ENCODE measurements at regions not wholly inside any gene's neighbourhood (a gene's known extent, or its start where the extent isn't known, plus 50 kb on each side); places are given as distances from the start of the nearest gene placed in this dataset.

GRCh38 chr2:205902041-205902899 lies 183.7 kb downstream of the INO80D start:
- no peak for DNase-seq (ENCODE audit: low read depth)

- no peak for DNase-seq (ENCODE audit: low read depth)
Observed at GRCh38 chr2:205901491-205901890, 184.5 kb downstream of the INO80D start.

GRCh38 chr2:205898744-205899143 lies 187.2 kb downstream of the INO80D start:
- no peak for DNase-seq (ENCODE audit: low read depth)

GRCh38 chr2:205895981-205896655 lies 189.9 kb downstream of the INO80D start:
- DNase-seq (ENCODE audit: low read depth) = no peak

- DNase-seq (ENCODE audit: low read depth) = no peak
Observed at GRCh38 chr2:205892665-205893259, 193.2 kb downstream of the INO80D start.

- no peak for DNase-seq (ENCODE audit: low read depth)
Observed at GRCh38 chr2:205892251-205892655, 193.7 kb downstream of the INO80D start.

- DNase-seq (ENCODE audit: low read depth) = no peak
Observed at GRCh38 chr2:205889114-205889513, 196.9 kb downstream of the INO80D start.

- no peak for DNase-seq (ENCODE audit: low read depth)
Observed at GRCh38 chr2:205887637-205888036, 198.3 kb downstream of the INO80D start.

GRCh38 chr2:205885492-205886099 lies 200.4 kb downstream of the INO80D start:
- peak; percentile 27 for DNase-seq (ENCODE audit: low read depth)

GRCh38 chr2:205883965-205884364 lies 201.7 kb downstream of the NRP2 start:
- no peak for DNase-seq (ENCODE audit: low read depth)

- DNase-seq (ENCODE audit: low read depth) = no peak
Observed at GRCh38 chr2:205882806-205883425, 200.6 kb downstream of the NRP2 start.

GRCh38 chr2:205880048-205880447 lies 197.7 kb downstream of the NRP2 start:
- no peak for DNase-seq (ENCODE audit: low read depth)

- DNase-seq (ENCODE audit: low read depth) = no peak
Observed at GRCh38 chr2:205878999-205879762, 196.9 kb downstream of the NRP2 start.

GRCh38 chr2:205877496-205877895 lies 195.2 kb downstream of the NRP2 start:
- DNase-seq (ENCODE audit: low read depth) = no peak

GRCh38 chr2:205876127-205876526 lies 193.8 kb downstream of the NRP2 start:
- no peak for DNase-seq (ENCODE audit: low read depth)

GRCh38 chr2:205872716-205873115 lies 190.4 kb downstream of the NRP2 start:
- DNase-seq (ENCODE audit: low read depth) = no peak

- no peak for DNase-seq (ENCODE audit: low read depth)
Observed at GRCh38 chr2:205869439-205869838, 187.1 kb downstream of the NRP2 start.

GRCh38 chr2:205868773-205869333 lies 186.6 kb downstream of the NRP2 start:
- DNase-seq (ENCODE audit: low read depth) = no peak

GRCh38 chr2:205868053-205868452 lies 185.8 kb downstream of the NRP2 start:
- DNase-seq (ENCODE audit: low read depth) = no peak

- DNase-seq (ENCODE audit: low read depth) = no peak
Observed at GRCh38 chr2:205867371-205867770, 185.1 kb downstream of the NRP2 start.

- no peak for DNase-seq (ENCODE audit: low read depth)
Observed at GRCh38 chr2:205865905-205866441, 183.7 kb downstream of the NRP2 start.
